GM20000 (cell line): ENCODE measurements at regions not wholly inside any gene's neighbourhood (a gene's known extent, or its start where the extent isn't known, plus 50 kb on each side); places are given as distances from the start of the nearest gene placed in this dataset.
A peak's percentile ranks its signal among the peaks of the same experiment; 100 is the strongest.
"Not testable (repeated sequence)": the region's sequence is repeated elsewhere in the genome, so short reads cannot be mapped to it uniquely, and the experiment has no call there.

Experiments used
- DNase-seq: peaks from one replicate; pipeline ENCODE4 v3.0.0; 2012; ENCODE audit warnings: low spot score
- TF ChIP-seq, protein P1 (sequence below): IDR thresholded peaks from 2 replicates; pipeline ENCODE4 v1.5.1; 2012; ENCODE audit warnings: mild to moderate bottlenecking, control low read depth; ENCODE audit errors: extremely low read depth, missing control alignments

DNA sequence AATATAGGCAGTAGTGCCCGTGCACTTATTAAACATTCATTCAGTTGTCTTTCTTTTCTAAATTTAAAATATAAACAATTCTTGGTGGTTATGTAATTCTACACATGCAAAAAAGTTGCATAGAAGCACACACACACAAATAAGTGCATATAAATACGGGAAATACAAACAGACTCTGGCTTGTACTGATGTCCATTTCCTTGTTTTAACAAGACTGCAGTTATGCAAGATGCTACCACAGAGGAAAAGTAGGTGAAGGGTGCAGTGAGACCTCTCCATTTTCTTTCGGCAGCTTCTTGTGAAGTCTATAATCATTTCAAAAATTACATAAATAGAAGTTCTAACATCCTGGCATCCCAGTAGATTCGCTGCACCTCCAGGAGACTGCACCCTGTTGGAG, 130.6 kb upstream of the BCL6 start:
- TF ChIP-seq, protein P1, sequence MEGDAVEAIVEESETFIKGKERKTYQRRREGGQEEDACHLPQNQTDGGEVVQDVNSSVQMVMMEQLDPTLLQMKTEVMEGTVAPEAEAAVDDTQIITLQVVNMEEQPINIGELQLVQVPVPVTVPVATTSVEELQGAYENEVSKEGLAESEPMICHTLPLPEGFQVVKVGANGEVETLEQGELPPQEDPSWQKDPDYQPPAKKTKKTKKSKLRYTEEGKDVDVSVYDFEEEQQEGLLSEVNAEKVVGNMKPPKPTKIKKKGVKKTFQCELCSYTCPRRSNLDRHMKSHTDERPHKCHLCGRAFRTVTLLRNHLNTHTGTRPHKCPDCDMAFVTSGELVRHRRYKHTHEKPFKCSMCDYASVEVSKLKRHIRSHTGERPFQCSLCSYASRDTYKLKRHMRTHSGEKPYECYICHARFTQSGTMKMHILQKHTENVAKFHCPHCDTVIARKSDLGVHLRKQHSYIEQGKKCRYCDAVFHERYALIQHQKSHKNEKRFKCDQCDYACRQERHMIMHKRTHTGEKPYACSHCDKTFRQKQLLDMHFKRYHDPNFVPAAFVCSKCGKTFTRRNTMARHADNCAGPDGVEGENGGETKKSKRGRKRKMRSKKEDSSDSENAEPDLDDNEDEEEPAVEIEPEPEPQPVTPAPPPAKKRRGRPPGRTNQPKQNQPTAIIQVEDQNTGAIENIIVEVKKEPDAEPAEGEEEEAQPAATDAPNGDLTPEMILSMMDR, result no peak
- DNase-seq, result no peak

GRCh38 chr3:187878772-187879518, 133.7 kb upstream of the BCL6 start:
- TF ChIP-seq, protein P1, result no peak
- DNase-seq, result no peak

DNA sequence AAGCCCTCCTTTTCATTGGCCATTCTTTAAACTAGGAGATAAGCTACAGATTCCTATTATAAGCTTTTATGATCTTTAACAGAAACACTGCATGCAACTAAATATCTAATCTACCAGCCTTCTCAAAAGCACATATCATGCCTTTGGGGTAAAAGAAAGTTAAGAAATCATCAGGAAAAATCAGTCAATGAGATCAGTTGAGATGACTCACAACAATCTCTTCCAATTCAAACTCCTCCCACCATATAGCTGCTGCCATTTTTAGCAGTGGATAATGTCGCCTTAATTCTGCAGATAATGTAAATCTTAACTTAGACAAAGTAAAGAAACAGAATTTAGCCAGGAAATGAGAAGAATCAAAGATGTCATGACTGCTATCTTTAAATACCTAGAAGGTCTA, 135.2 kb upstream of the BCL6 start:
- TF ChIP-seq, protein P1, result no peak
- DNase-seq, result no peak

DNA sequence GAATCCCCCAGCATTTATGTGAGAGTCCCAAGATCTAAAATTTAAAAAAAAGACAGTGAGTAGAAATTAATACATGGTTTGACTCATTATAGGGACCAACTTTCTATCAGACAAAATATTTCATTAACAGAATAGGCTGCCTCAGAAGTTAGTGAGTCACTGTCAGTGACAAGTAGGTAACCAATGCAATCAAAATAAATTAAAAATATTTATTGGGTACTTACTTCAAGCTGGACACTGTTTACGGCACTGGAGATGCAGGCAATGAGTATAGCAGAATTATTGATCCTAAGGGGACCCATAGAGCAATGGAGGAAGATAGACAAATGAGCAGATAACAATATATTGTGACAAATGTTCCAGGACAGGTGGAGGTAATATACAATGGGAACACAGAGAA, 135.6 kb upstream of the BCL6 start:
- TF ChIP-seq, protein P1, result no peak
- no peak for DNase-seq

DNA sequence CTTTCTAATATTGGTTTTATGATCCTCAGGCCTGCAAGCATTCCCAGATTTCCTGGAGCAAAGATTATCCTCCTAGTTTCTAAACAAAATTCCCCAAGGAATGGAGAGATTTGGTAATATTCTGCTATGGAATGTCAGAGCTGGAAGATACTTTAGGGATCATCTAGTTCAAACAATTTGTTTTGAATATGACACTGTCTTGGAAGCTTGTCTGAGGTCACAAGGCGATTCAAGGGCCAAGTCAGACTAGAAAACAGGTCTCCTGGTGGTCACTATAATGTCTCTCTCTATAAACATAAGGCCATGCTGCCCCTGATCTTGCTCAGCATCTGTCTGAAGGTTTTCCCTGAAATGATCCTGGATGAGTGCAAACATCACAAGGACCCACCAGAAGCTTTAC, 143.4 kb upstream of the BCL6 start:
- DNase-seq, result no peak

GRCh38 chr3:187889106-187889505, 143.8 kb upstream of the BCL6 start:
- TF ChIP-seq, protein P1, result no peak
- DNase-seq, result no peak

More for the DNA sequence above, 143.4 kb upstream of the BCL6 start:
- TF ChIP-seq, protein P1, result no peak

GRCh38 chr3:187889601-187890404, 144.5 kb upstream of the BCL6 start:
- TF ChIP-seq, protein P1, result no peak
- DNase-seq, result peak; percentile 14

DNA sequence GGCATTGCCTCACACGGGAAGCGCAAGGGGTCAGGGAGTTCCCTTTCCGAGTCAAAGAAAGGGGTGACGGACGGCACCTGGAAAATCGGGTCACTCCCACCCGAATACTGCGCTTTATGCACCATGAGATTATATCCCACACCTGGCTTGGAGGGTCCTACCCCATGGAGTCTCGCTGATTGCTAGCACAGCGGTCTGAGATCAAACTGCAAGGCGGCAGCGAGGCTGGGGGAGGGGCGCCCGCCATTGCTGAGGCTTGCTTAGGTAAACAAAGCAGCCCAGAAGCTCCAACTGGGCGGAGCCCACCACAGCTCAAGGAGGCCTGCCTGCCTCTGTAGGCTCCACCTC, 145.1 kb upstream of the BCL6 start:
- DNase-seq, result not testable (repeated sequence)
